HG02642 (cell line): ENCODE measurements at regions not wholly inside any gene's neighbourhood (a gene's known extent, or its start where the extent isn't known, plus 50 kb on each side); places are given as distances from the start of the nearest gene placed in this dataset.

ENCODE experiments used
- ATAC-seq: cut with Tn5 transposase; IDR thresholded peaks from one replicate; pipeline ENCODE4 v1.9.1; 2021; ENCODE audit warnings: mild to moderate bottlenecking; ENCODE audit not compliant: unreplicated experiment, poor library complexity

DNA sequence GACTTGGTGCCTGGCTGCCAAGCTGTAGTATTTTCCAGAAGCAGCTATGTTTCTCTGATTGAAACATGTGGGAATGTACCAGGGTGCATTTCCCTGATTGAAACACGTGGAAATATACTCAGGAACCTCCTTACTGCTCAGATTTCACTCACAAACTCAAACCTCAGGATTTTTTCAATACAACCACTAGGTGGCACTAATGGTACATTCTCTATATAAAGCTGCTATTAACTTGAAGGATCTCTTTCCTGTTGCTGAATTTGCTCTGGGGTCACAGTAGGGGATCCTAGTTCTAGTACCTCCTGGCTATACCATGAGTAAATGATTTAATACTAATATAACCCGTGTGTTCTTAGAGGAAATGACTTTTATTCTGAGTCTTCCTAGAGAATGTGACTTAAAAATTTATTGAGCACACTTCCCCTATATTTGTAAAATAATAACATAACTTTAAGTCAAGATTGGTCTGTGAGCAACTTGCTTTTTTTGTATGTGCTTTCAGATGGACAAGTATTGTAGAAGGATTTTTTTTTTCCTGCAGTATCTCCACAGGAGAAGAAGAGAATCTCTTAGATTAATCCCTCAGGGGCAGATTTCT, 173.8 kb upstream of the MIS18BP1 start:
- ATAC-seq: peak; percentile 79

DNA sequence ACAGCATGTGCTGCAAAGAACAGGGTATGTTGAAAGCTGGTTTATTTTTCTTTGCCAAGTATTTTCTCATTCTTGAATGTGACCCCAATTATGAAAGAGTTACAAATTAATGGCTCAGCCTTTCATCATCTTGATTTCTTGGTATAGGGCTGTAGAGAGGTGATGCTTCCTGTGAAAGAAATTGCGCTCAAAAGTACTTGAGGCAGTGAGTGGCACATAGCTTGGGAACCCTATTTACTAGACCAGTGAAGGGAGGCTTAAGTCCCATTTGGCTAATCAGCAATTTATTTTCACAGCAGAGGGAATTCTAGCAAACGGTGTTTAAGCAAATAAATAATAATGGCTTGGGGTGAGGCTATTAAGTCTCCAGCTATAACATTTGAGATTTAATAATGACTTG, 153.9 kb upstream of the MIS18BP1 start:
- ATAC-seq: no peak

DNA sequence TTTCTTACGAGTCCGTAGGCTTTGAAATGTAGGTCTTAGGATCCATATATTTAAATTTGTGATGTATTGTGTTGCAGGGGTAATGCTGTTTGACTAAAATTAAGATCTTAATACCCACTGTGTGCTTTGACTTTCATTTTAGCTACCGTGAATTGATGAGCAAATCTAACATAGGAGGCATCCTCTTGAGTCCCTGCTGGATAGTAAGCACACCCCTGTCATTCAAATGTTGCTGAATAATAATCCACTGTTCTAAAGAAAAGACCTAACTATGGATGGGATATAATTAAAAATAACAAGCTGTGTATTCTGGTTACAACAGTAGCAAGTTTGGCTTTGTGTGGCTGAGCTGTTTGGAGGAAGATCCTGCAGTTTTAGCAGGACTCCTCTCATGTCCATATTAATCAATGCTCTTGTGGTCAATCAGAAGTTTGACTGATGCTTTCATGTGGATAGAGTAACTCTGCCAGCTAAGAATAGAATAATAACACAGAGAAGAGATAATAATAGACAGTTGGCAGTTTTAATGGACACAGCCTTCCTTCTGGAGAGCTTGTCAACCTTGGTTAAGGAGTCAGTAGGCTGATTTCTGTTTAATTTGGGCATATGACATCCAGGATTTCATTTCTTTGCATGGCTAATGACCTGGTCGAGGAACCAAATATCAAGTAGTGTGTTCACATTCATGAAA, 148.1 kb upstream of the MIS18BP1 start:
- ATAC-seq: no peak

DNA sequence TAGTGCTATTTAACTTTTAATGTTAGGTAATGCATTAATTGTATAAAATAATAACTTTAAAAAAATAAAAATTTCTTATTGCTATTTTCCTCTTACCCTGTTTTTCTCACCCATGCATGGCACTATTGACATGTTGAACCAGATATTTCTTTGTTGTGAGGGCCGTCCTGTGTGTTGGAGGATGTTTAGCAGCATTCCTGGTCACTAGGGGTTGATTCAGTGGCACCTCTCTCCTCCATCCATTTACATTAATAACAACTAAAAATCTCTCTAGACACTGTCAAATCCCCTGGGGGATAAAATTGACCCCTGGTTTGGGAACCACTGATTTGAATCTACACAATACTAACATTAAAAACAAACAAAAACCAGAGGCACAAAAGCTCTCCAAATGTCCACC, 147.5 kb upstream of the MIS18BP1 start:
- no peak for ATAC-seq

DNA sequence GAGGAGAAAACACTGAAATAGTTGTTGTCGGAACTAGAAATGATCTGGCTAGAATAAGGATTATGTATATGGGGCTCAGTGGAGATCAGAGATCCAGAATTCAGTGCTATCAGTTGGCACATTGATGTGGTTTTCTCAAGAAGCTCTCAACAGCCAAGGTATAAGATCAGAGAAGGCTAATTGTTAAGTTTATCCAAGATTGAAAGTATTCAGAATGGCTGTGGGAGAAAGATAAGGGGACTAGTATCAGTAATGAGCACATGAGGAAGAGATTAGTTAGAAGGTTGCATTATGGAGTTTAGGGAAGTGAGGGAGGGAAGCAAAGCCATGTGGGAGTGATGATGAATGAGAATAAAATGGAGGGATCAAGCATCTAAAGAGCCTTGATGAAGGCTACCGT, 128.1 kb upstream of the MIS18BP1 start:
- no peak for ATAC-seq

DNA sequence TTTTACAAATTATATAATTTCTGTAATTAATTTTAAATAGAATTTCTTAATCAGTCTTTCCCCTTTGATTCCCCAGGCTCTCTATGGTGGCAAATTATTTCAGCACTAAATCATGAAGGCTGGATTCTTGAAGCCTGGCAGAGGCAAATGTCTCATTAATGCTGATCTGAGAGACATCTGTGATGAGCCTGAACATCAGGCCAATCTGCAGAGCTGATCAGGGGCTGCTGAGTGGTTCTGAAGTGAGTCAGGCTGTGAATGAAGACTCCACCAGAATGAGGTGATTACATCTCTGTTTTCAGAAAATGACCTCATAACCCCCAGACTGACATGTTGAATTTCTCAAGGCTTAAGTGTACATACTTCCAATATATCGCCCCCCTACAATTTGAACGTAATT, 124.2 kb upstream of the MIS18BP1 start:
- ATAC-seq: no peak

DNA sequence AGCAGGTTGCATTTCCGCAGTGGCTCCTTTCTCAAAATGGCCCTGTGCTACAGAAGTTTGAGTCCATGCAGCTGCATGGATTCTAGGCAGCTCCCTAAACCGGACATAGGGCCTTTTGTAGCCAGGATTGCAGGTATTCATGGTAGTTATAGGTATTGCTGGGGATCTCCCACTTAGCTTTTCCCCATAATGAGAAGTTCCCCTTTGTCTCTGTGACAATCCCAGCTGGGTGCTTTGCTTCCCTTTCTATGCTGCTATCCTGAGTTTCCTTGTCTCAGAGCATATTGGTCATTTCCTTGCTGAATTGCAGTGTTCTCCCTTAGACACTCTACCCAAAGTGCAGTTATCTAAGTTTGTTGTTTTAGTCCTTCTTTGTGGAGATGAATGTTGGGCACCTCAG, 120.9 kb upstream of the MIS18BP1 start:
- ATAC-seq: no peak

DNA sequence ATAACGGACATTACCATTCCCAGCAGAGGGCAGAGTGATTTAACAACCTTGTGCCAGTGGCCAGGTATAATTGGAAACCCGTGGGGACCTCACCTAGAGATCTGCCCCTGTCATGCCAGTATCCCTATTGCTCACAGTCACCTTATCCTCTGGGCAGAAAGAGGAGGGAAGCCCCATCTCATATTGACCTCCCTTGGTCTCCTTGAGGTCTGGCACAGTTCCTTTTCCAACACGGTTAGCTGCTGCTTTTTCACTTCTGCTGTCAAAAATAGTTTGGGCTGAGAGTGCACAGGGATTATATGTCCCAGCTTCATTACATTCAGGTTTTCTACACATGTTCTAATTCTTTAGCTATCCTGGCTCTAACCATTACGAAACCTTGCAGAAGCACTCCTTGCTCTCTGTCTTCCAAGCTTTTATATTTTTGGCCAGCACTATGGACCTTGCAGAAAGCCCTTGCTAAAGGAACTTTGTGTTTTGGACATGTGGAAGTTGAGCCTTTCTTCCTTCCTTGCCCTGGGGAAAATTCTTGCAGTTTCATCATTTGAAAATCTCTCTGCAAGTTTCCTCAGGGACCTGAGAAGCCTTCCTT, 111.7 kb upstream of the MIS18BP1 start:
- ATAC-seq: no peak

DNA sequence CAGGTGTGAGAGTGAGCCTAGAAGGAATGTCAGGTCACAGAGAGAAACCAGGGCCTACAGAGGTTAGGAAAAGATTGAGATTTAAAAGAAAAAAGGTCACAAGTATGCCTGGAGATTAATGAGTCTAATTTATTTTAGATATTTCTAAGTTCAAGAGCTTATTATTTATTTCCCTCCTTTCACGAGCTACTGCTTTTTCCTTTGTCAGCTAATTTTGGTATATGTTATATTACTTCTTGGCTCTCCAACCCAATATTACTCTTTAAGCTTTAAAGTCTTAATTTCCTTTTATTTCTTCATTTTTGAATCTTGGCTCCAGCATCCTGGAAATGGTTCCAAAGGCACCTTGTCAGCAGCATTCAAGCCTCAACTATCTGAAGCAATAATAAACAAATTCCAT, 109.5 kb upstream of the MIS18BP1 start:
- ATAC-seq: no peak

DNA sequence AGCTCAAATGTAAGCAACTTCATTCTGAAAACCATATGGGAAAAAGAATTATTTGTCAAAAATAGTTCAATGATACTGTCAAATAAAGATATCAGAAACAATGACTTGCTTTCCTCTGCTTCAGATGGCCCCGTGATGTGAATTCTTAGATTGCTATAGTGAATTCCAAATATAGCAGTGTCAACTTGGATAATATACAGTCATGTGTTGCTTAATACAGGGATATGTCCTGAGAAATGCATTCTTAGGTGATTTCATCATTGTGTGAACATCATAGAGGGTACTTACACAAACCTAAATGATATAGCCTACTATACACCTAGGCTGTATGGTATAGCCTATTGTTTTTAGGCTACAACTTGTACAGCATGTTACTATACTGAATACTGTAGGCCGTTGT, 108.7 kb upstream of the MIS18BP1 start:
- ATAC-seq: no peak

DNA sequence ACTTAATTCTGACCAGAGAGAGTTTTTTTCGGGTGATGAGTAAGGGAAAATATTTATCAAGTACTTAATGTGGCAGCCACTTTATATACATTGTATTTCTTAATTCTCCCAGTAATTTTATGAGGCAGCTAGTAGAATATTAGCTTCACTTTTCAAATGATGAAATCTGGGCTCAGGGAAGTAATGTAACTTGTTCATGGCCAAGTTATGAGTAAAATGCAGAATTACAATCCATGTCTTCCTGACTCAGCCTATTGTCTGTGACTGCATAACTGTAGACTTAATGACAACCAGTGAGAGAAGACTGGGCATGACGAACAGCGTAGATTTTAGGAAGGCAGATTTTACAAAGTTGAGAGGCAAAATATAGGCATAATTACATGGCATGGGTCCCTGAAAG, 106.7 kb upstream of the MIS18BP1 start:
- no peak for ATAC-seq

DNA sequence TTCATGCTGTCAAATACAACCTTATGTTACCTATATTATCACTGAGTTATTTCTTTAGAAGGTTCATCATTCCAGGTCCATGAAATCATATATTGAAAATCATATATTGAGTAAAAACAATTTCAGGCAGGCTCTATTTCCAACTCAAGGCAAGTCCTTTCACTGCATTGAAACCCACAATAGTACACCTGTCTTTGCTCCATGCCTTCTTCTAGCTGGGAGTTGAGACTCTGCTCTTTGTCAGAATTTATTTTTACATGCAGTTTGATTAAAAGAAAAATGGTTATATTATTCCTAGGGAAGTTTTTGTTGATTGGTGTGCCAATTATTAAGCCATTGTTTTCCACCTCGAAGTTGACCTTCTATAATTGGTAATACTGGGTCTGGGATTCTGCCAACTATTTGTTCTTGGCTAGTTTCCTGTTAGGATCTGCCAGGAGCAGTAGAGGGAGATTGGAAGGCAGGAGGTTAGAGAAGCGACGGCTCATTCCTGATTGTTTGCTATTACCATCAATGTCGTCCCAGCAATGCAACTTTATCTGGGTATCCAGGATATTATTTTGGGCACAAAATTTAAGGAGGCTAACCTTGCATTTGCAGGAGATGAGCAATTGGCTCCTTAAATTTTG, 79.5 kb upstream of the MIS18BP1 start:
- ATAC-seq: no peak

DNA sequence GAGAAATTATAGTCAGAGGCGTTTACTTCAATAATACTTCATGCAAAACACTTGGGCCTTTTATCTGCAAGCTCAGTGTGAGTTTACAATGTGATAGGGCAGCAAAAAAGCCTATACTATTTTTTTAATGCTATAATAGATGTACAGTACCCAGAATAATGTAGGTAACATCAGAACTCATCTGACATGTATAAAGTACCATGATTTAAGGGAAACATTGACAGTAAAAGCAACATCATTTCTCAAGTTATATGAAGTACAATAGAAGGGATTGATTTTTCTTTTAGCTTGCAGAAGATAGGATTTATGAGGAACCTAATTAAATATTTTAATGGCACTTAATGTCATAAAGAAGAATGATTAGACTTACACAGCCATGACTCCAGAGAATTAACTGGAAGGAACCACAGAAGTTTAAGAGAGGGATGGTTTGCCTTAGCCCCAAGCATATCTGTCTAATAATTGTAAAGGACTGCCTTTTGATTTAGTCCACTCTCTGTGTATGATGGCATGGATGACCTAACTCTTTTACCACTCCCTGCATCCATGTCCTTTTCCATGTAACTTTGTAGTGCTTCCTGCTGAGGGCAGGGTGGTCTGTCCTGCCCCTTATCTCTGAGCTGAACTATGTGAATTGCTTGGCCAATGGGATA, 55.9 kb upstream of the MIS18BP1 start:
- no peak for ATAC-seq
